PC-3 (cell line): ENCODE measurements at regions not wholly inside any gene's neighbourhood (a gene's known extent, or its start where the extent isn't known, plus 50 kb on each side); places are given as distances from the start of the nearest gene placed in this dataset.

ENCODE experiments used
- ATAC-seq: fragments of 200-7000 bp; cut with Tn5 transposase; 2 replicates; pipeline ENCODE4 v1.9.1; 2020; ENCODE audit warnings: mild to moderate bottlenecking, moderate library complexity
- BruUV-seq: library from RNA; stranded (reverse); fragments of 400-500 nt; replicated peaks from 2 replicates; lab custom pipeline; 2021; lab: Mats Ljungman, UMichigan
- CTCF ChIA-PET: fragments of 300-600 bp; sonication (Branson Sonifier 250); formaldehyde crosslinking; loops from one replicate; lab custom pipeline; 2022; ENCODE audit warnings: antibody characterized with exemption; lab: Charles Lee
- POLR2A ChIA-PET: fragments of 300-600 bp; sonication (Branson Sonifier 250); formaldehyde crosslinking; loops from one replicate; lab custom pipeline; 2022; ENCODE audit warnings: antibody characterized with exemption; ENCODE audit not compliant: unreplicated experiment; lab: Charles Lee
- DNase-seq: peaks from one replicate; pipeline ENCODE4 v3.0.0-alpha.2; 2015
- H2AFZ ChIP-seq: fragments of 300-600 bp; sonication (generic); 2 replicates; pipeline ENCODE4 v1.6.0; 2016; ENCODE audit warnings: antibody characterized with exemption, low read length
- H3F3A ChIP-seq: fragments of 300-600 bp; sonication (generic); one replicate; pipeline ENCODE4 v1.6.0; 2017; ENCODE audit warnings: antibody characterized with exemption, low read length, control low read depth, mild to moderate bottlenecking; ENCODE audit not compliant: unreplicated experiment
- H3K27ac ChIP-seq: fragments of 300-600 bp; sonication (generic); 2 replicates; pipeline ENCODE4 v1.5.1; 2016; ENCODE audit warnings: mild to moderate bottlenecking, low read length
- H3K27me3 ChIP-seq: fragments of 300-600 bp; sonication (generic); 2 replicates; pipeline ENCODE4 v1.6.1; 2016; ENCODE audit warnings: low read length, mixed read lengths
- H3K36me3 ChIP-seq: fragments of 300-600 bp; sonication (generic); 2 replicates; pipeline ENCODE4 v1.6.1; 2016; ENCODE audit warnings: low read depth, mixed run types, low read length, mixed read lengths
- H3K4me1 ChIP-seq: fragments of 300-600 bp; sonication (generic); 2 replicates; pipeline ENCODE4 v1.5.1; 2016; ENCODE audit warnings: low read length; ENCODE audit not compliant: insufficient read depth
- H3K4me2 ChIP-seq: fragments of 300-600 bp; sonication (generic); 2 replicates; pipeline ENCODE4 v1.6.0; 2016; ENCODE audit warnings: low read length
- H3K4me3 ChIP-seq: fragments of 300-600 bp; sonication (generic); 2 replicates; pipeline ENCODE4 v1.5.1; 2016; ENCODE audit warnings: mild to moderate bottlenecking, low read length, mixed read lengths
- H3K79me2 ChIP-seq: fragments of 300-600 bp; sonication (generic); 2 replicates; pipeline ENCODE4 v1.6.1; 2017; ENCODE audit warnings: low read length, mixed read lengths
- H3K9ac ChIP-seq: fragments of 300-600 bp; sonication (generic); 2 replicates; pipeline ENCODE4 v1.6.0; 2016; ENCODE audit warnings: mild to moderate bottlenecking, low read length
- H3K9me2 ChIP-seq: fragments of 300-600 bp; sonication (generic); replicated peaks from 2 replicates; pipeline ENCODE4 v1.6.1; 2016; ENCODE audit warnings: mixed run types, low read length, mixed read lengths
- H3K9me3 ChIP-seq: fragments of 300-600 bp; sonication (generic); 2 replicates; pipeline ENCODE4 v1.6.1; 2016; ENCODE audit warnings: low read length, mixed read lengths
- H4K20me1 ChIP-seq: fragments of 300-600 bp; sonication (generic); 2 replicates; pipeline ENCODE4 v1.6.1; 2016; ENCODE audit warnings: low read length, mixed read lengths
- CTCF ChIP-seq: fragments of 300-600 bp; sonication (generic); conservative IDR thresholded peaks from 2 replicates; pipeline ENCODE4 v1.5.1; 2017; ENCODE audit warnings: antibody characterized with exemption, low read depth, mild to moderate bottlenecking, low read length
- EZH2 ChIP-seq: fragments of 300-600 bp; sonication (generic); IDR thresholded peaks from one replicate; pipeline ENCODE4 v1.6.1; 2017; ENCODE audit warnings: antibody characterized with exemption, mild to moderate bottlenecking, low read length; ENCODE audit not compliant: unreplicated experiment
- EZH2phosphoT487 ChIP-seq: fragments of 300-600 bp; sonication (generic); IDR thresholded peaks from 2 replicates; pipeline ENCODE4 v1.6.1; 2018; ENCODE audit warnings: mild to moderate bottlenecking, antibody characterized with exemption, low read length, borderline replicate concordance
- intact Hi-C: fragments of 100-400 bp; cut with micrococcal nuclease; formaldehyde crosslinking; loops from 2 replicates; pipeline ENCODE4 v1.9.0; 2023

- H3K79me2 ChIP-seq = no peaks in the 10 kb centered on the region
- H3K4me2 ChIP-seq = no peak overlapping the region
- ATAC-seq = no peak
- BruUV-seq = no TSS peak
- intact Hi-C loops = no loop called here
- no peak for DNase-seq
- no peaks in the 10 kb centered on the region for H3K9me2 ChIP-seq
- H4K20me1 ChIP-seq = no peaks in the 10 kb centered on the region
- H3K27ac ChIP-seq = no peak overlapping the region
- H3K9me3 ChIP-seq = no peaks in the 10 kb centered on the region
- no peak overlapping the region for H2AFZ ChIP-seq
- TF ChIP-seq EZH2 (no peak), EZH2phosphoT487 (no peak), CTCF (no peak)
- H3K36me3 ChIP-seq = no peaks in the 10 kb centered on the region
- POLR2A ChIA-PET = no interaction called here
- CTCF ChIA-PET = no interaction called here
- H3K4me3 ChIP-seq = no peak overlapping the region
- H3K4me1 ChIP-seq = no peaks in the 10 kb centered on the region
- H3K27me3 ChIP-seq = no peaks in the 10 kb centered on the region
- no peak overlapping the region for H3K9ac ChIP-seq
- no peaks in the 10 kb centered on the region for H3F3A ChIP-seq
Measured at GRCh38 chr3:64832098-64832497, 144.3 kb upstream of the ADAMTS9 start.

GRCh38 chr3:64830681-64831080, 142.9 kb upstream of the ADAMTS9 start:
- H3K36me3 ChIP-seq = no peaks in the 10 kb centered on the region
- no TSS peak for BruUV-seq
- no peak overlapping the region for H3K27ac ChIP-seq
- no peak overlapping the region for H2AFZ ChIP-seq
- H3K9ac ChIP-seq = no peak overlapping the region
- no peaks in the 10 kb centered on the region for H3F3A ChIP-seq
- no peak for TF ChIP-seq CTCF
- no peak for TF ChIP-seq EZH2phosphoT487
- TF ChIP-seq EZH2 = no peak
- intact Hi-C loops = no loop called here
- H4K20me1 ChIP-seq = no peaks in the 10 kb centered on the region
- ChIA-PET POLR2A (no interaction called here), CTCF (no interaction called here)
- H3K79me2 ChIP-seq = no peaks in the 10 kb centered on the region
- H3K4me3 ChIP-seq = no peak overlapping the region
- ATAC-seq = no peak
- no peaks in the 10 kb centered on the region for H3K9me2 ChIP-seq
- H3K4me1 ChIP-seq = no peaks in the 10 kb centered on the region
- no peak overlapping the region for H3K4me2 ChIP-seq
- H3K9me3 ChIP-seq = no peaks in the 10 kb centered on the region
- no peaks in the 10 kb centered on the region for H3K27me3 ChIP-seq
- DNase-seq = no peak

GRCh38 chr3:64829331-64829730, 141.5 kb upstream of the ADAMTS9 start:
- BruUV-seq = no TSS peak
- no peak for ATAC-seq
- CTCF ChIA-PET = no interaction called here

More at GRCh38 chr3:64829331-64829730, 141.5 kb upstream of the ADAMTS9 start:
- Histone ChIP-seq H2AFZ (no peak overlapping the region), H3K9ac (no peak overlapping the region), H3K36me3 (no peaks in the 10 kb centered on the region), H3K4me3 (no peak overlapping the region), H3K79me2 (no peaks in the 10 kb centered on the region), H3K4me1 (no peaks in the 10 kb centered on the region), H3F3A (no peaks in the 10 kb centered on the region), H3K27ac (no peak overlapping the region), H3K9me2 (no peaks in the 10 kb centered on the region), H3K9me3 (no peaks in the 10 kb centered on the region), H4K20me1 (no peaks in the 10 kb centered on the region), H3K27me3 (no peaks in the 10 kb centered on the region), H3K4me2 (no peak overlapping the region)
- POLR2A ChIA-PET = no interaction called here
- no peak for TF ChIP-seq EZH2
- TF ChIP-seq CTCF = no peak
- TF ChIP-seq EZH2phosphoT487 = no peak
- intact Hi-C loops = no loop called here
- DNase-seq = no peak
